ENCODE measurements at regions not wholly inside any gene's neighbourhood (a gene's known extent, or its start where the extent isn't known, plus 50 kb on each side); places are given as distances from the start of the nearest gene placed in this dataset.

DNA sequence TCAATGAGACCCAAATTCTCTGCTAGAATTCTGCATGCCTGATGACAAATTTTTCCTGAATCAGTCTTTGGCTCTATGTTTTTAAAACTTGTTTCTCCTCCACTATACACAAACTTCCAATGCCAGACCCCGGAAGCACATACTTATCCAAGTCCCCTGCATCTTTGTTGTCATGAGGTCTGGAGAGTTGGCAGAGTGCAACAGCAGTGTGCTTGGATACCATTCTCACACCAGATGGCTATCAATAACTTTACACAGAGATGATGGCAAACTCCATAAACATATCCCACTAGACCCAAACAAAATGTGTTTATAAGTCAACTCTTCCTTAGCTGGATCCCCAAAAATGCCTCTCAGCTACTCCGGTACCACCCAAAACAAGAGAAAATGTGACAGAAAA lies 337.7 kb upstream of the TRPC7 start:
- H3K27me3 ChIP-seq: no peaks in the 10 kb centered on the region
- H3K4me1 ChIP-seq: no peaks in the 10 kb centered on the region
- no peaks in the 10 kb centered on the region for H3K9me3 ChIP-seq
- H3K27ac ChIP-seq: no peak overlapping the region
- intact Hi-C loops (cut with DNase I; ENCODE audit: low total_unique reads): no loop called here
- no peak for TF ChIP-seq EP300 (IDR thresholded peaks at IDR 0.05)
- no peak for TF ChIP-seq POLR2AphosphoS5 (IDR thresholded peaks at IDR 0.05)
- no peak for TF ChIP-seq POLR2A (IDR thresholded peaks at IDR 0.05)
- TF ChIP-seq, protein P1, sequence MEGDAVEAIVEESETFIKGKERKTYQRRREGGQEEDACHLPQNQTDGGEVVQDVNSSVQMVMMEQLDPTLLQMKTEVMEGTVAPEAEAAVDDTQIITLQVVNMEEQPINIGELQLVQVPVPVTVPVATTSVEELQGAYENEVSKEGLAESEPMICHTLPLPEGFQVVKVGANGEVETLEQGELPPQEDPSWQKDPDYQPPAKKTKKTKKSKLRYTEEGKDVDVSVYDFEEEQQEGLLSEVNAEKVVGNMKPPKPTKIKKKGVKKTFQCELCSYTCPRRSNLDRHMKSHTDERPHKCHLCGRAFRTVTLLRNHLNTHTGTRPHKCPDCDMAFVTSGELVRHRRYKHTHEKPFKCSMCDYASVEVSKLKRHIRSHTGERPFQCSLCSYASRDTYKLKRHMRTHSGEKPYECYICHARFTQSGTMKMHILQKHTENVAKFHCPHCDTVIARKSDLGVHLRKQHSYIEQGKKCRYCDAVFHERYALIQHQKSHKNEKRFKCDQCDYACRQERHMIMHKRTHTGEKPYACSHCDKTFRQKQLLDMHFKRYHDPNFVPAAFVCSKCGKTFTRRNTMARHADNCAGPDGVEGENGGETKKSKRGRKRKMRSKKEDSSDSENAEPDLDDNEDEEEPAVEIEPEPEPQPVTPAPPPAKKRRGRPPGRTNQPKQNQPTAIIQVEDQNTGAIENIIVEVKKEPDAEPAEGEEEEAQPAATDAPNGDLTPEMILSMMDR (IDR thresholded peaks at IDR 0.05): no peak
- DNase-seq: no peak
- no peak overlapping the region for H3K4me3 ChIP-seq
- 70 to 83% (median 77%) methylated on average over 2 of the region's 2 CpGs for WGBS, 5 donors
- no peaks in the 10 kb centered on the region for H3K36me3 ChIP-seq

DNA sequence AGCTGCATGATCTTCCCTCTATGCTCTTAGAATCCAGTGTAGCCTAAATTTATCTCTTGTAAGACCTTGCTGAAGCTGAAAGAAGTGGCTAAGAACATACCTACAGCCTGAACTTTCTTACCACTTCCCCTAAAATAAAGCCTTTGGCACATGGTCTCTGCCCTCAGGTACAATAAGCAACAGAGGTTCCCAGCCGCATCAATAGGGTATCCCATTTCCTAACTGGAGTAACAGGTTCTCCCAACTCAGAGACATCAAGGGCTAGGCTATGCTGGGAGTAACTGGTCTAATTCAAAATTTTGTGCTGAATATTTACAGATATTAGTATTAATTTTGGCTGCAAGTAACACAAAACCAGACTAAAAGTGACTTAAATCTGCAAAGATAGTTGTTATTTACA lies 335.8 kb upstream of the TRPC7 start:
- no peak for TF ChIP-seq POLR2A (IDR thresholded peaks at IDR 0.05)
- TF ChIP-seq POLR2AphosphoS5 (IDR thresholded peaks at IDR 0.05): no peak
- TF ChIP-seq, protein P1 (IDR thresholded peaks at IDR 0.05): no peak
- TF ChIP-seq EP300 (IDR thresholded peaks at IDR 0.05): no peak
- intact Hi-C loops (cut with DNase I; ENCODE audit: low total_unique reads): no loop called here
- Histone ChIP-seq H3K36me3 (no peaks in the 10 kb centered on the region), H3K9me3 (no peaks in the 10 kb centered on the region), H3K4me1 (no peaks in the 10 kb centered on the region), H3K27me3 (no peaks in the 10 kb centered on the region), H3K4me3 (no peak overlapping the region), H3K27ac (no peak overlapping the region)
- DNase-seq: no peak
- WGBS, 5 donors: 57 to 88% (median 78%) methylated on average over 1 of the region's 1 CpG

DNA sequence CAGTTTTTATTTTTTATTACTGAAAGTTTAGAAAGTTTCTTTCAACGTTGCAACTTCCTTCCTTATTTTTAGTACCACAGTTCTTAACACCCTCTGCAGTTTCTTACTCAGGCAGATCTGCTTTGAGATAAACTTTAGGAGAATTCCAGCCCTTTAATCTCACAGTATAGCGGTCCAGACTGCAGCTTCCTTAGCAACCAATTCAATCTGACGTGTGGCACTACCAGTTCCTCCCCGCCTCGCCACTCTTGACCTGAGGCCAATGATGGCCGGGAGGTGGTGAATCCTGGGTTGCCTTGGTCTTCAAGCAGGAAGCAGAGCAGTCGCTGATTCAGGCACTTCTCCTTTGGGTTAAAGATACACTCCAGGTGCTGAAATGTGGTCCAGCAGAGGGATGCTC lies 334.3 kb upstream of the TRPC7 start:
- Histone ChIP-seq H3K36me3 (no peaks in the 10 kb centered on the region), H3K4me3 (no peak overlapping the region), H3K27me3 (no peaks in the 10 kb centered on the region), H3K27ac (no peak overlapping the region), H3K4me1 (no peaks in the 10 kb centered on the region), H3K9me3 (no peaks in the 10 kb centered on the region)
- 50 to 67% (median 59%) methylated on average over 7 of the region's 7 CpGs for WGBS, 5 donors
- DNase-seq: no peak
- intact Hi-C loops (cut with DNase I; ENCODE audit: low total_unique reads): no loop called here
- no peak for TF ChIP-seq POLR2AphosphoS5 (IDR thresholded peaks at IDR 0.05)
- TF ChIP-seq POLR2A (IDR thresholded peaks at IDR 0.05): no peak
- TF ChIP-seq EP300 (IDR thresholded peaks at IDR 0.05): no peak
- TF ChIP-seq, protein P1 (IDR thresholded peaks at IDR 0.05): no peak

DNA sequence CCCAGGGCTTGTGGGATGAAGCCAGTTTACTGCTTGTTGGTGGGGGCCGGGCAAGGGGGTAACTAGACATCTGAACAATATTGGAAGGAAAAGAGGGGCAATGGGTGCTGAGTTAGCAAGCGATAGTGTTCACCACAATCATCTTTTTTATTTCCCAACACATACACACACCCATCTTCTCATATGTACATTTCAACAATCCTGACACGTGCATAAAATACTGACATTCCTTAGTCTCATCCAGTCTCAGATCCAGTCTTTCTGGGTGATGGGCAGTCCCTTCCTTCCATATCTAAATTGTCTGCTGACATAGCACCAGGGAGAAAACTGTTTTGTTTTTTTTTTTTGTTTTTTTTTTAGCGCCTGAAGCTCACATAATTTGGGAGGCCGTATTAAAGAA lies 333.6 kb upstream of the TRPC7 start:
- intact Hi-C loops (cut with DNase I; ENCODE audit: low total_unique reads): no loop called here
- Histone ChIP-seq H3K27ac (no peak overlapping the region), H3K27me3 (no peaks in the 10 kb centered on the region), H3K4me1 (no peaks in the 10 kb centered on the region), H3K9me3 (no peaks in the 10 kb centered on the region), H3K36me3 (no peaks in the 10 kb centered on the region), H3K4me3 (no peak overlapping the region)
- WGBS, 5 donors: 86 to 92% (median 89%) methylated on average over 5 of the region's 5 CpGs
- TF ChIP-seq, protein P1 (IDR thresholded peaks at IDR 0.05): no peak
- TF ChIP-seq EP300 (IDR thresholded peaks at IDR 0.05): no peak
- no peak for TF ChIP-seq POLR2AphosphoS5 (IDR thresholded peaks at IDR 0.05)
- no peak for TF ChIP-seq POLR2A (IDR thresholded peaks at IDR 0.05)
- DNase-seq: no peak
